ENCODE measurements at regions not wholly inside any gene's neighbourhood (a gene's known extent, or its start where the extent isn't known, plus 50 kb on each side); places are given as distances from the start of the nearest gene placed in this dataset.

DNA sequence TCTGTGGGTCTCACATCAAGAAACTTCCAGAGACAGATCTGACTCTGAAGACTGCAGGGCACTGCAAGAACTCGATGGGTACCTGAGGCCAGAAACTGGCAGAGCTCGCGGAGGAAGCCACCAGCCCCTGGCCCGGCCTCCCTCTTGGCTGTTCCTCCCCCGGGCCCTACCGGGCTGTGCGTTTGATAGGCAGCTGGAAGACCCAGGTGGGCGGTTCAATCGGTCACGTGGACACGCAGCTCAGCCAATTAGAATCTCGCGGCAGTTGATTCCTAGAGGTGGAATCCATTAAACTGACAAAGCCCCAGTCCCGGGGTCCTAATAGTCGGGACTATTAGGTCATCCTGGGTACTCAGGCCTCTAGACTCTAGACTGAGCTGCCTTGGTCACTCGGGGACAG is 139.9 kb downstream of the GPCPD1 start:
- no peaks in the 10 kb centered on the region for H3K4me1 ChIP-seq (ENCODE audit: control insufficient read depth, low read length)
- H3K9me2 ChIP-seq (replicated peaks; ENCODE audit: control insufficient read depth, low read length), result no peaks in the 10 kb centered on the region
- H3K27me3 ChIP-seq (ENCODE audit: control insufficient read depth, low read length), result no peaks in the 10 kb centered on the region
- H4K20me1 ChIP-seq (ENCODE audit: control insufficient read depth, insufficient read depth, low read depth, low read length), result no peaks in the 10 kb centered on the region
- H3K27ac ChIP-seq (ENCODE audit: low read depth, low read length), result no peak overlapping the region
- no peak for TF ChIP-seq EZH2phosphoT487 (IDR thresholded peaks at IDR 0.05; ENCODE audit: borderline replicate concordance, low read length)
- TF ChIP-seq, protein P1, sequence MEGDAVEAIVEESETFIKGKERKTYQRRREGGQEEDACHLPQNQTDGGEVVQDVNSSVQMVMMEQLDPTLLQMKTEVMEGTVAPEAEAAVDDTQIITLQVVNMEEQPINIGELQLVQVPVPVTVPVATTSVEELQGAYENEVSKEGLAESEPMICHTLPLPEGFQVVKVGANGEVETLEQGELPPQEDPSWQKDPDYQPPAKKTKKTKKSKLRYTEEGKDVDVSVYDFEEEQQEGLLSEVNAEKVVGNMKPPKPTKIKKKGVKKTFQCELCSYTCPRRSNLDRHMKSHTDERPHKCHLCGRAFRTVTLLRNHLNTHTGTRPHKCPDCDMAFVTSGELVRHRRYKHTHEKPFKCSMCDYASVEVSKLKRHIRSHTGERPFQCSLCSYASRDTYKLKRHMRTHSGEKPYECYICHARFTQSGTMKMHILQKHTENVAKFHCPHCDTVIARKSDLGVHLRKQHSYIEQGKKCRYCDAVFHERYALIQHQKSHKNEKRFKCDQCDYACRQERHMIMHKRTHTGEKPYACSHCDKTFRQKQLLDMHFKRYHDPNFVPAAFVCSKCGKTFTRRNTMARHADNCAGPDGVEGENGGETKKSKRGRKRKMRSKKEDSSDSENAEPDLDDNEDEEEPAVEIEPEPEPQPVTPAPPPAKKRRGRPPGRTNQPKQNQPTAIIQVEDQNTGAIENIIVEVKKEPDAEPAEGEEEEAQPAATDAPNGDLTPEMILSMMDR (IDR thresholded peaks at IDR 0.05; ENCODE audit: low read depth, low read length, poor library complexity, severe bottlenecking), result no peak
- no peaks in the 10 kb centered on the region for H3F3A ChIP-seq (ENCODE audit: control insufficient read depth, insufficient read depth)
- H3K4me2 ChIP-seq (ENCODE audit: low read length), result no peak overlapping the region
- H3K9me3 ChIP-seq (ENCODE audit: control insufficient read depth, insufficient read depth, low read length), result no peaks in the 10 kb centered on the region
- no peak overlapping the region for H3K4me3 ChIP-seq (ENCODE audit: low read length)
- H3K36me3 ChIP-seq (ENCODE audit: control insufficient read depth, low read length), result no peaks in the 10 kb centered on the region
- H3K79me2 ChIP-seq (ENCODE audit: control insufficient read depth, low read length), result no peaks in the 10 kb centered on the region

DNA sequence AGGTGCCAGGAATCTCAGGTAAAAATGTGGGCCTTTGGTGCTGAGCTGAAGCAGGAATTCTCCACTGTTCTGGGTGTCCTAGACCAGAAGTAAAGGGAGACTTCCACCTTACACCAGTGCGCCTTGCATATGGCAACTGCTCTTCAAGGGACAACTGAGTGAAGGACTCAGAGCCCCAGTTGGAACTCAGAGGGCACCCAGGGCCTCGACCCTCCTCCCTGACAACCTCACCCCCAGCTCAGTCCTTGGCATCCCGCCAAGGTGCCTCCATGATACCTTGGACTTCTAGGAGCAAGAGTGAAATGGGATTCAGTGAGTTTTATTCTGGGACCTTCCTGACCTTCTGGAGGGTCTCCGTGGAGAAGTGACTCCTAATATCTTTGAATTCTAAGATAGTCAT is 140.3 kb downstream of the GPCPD1 start:
- no peaks in the 10 kb centered on the region for H3K9me2 ChIP-seq (replicated peaks; ENCODE audit: control insufficient read depth, low read length)
- no peaks in the 10 kb centered on the region for H3K27me3 ChIP-seq (ENCODE audit: control insufficient read depth, low read length)
- no peaks in the 10 kb centered on the region for H3F3A ChIP-seq (ENCODE audit: control insufficient read depth, insufficient read depth)
- TF ChIP-seq, protein P1 (IDR thresholded peaks at IDR 0.05; ENCODE audit: low read depth, low read length, poor library complexity, severe bottlenecking), result no peak
- TF ChIP-seq EZH2phosphoT487 (IDR thresholded peaks at IDR 0.05; ENCODE audit: borderline replicate concordance, low read length), result no peak
- H3K36me3 ChIP-seq (ENCODE audit: control insufficient read depth, low read length), result no peaks in the 10 kb centered on the region
- H3K4me1 ChIP-seq (ENCODE audit: control insufficient read depth, low read length), result no peaks in the 10 kb centered on the region
- H3K4me2 ChIP-seq (ENCODE audit: low read length), result no peak overlapping the region
- H3K27ac ChIP-seq (ENCODE audit: low read depth, low read length), result no peak overlapping the region
- no peak overlapping the region for H3K4me3 ChIP-seq (ENCODE audit: low read length)
- H3K79me2 ChIP-seq (ENCODE audit: control insufficient read depth, low read length), result no peaks in the 10 kb centered on the region
- no peaks in the 10 kb centered on the region for H4K20me1 ChIP-seq (ENCODE audit: control insufficient read depth, insufficient read depth, low read depth, low read length)
- no peaks in the 10 kb centered on the region for H3K9me3 ChIP-seq (ENCODE audit: control insufficient read depth, insufficient read depth, low read length)

DNA sequence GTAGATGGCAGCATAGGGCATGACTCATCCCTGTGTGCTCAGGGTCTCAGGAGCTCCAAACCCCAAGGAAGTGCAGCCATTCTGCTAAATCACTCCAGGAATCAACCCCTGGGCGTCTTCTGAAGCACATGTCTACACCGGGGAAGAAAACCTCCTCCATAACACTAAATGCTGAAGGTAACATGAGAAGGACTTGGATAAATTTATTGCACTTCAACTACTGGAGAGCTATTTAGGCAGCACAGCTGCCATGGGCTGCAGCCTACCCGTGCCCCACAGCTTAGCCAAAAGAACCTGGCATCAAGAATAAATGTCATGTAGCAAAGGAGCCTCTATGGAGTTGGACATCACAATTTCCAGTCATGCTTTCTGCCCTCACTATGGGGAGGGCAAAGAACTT is 141.7 kb downstream of the GPCPD1 start:
- H3F3A ChIP-seq (ENCODE audit: control insufficient read depth, insufficient read depth), result no peaks in the 10 kb centered on the region
- H3K4me3 ChIP-seq (ENCODE audit: low read length), result no peak overlapping the region
- no peaks in the 10 kb centered on the region for H3K36me3 ChIP-seq (ENCODE audit: control insufficient read depth, low read length)
- no peaks in the 10 kb centered on the region for H3K4me1 ChIP-seq (ENCODE audit: control insufficient read depth, low read length)
- H3K4me2 ChIP-seq (ENCODE audit: low read length), result no peak overlapping the region
- H3K9me3 ChIP-seq (ENCODE audit: control insufficient read depth, insufficient read depth, low read length), result peaks cover 5% of the 10 kb centered on the region; the same call in 1 of the 2 replicates
- H3K79me2 ChIP-seq (ENCODE audit: control insufficient read depth, low read length), result no peaks in the 10 kb centered on the region
- no peak overlapping the region for H3K27ac ChIP-seq (ENCODE audit: low read depth, low read length)
- no peak for TF ChIP-seq EZH2phosphoT487 (IDR thresholded peaks at IDR 0.05; ENCODE audit: borderline replicate concordance, low read length)
- TF ChIP-seq, protein P1 (IDR thresholded peaks at IDR 0.05; ENCODE audit: low read depth, low read length, poor library complexity, severe bottlenecking), result no peak
- H3K9me2 ChIP-seq (replicated peaks; ENCODE audit: control insufficient read depth, low read length), result no peaks in the 10 kb centered on the region
- H3K27me3 ChIP-seq (ENCODE audit: control insufficient read depth, low read length), result no peaks in the 10 kb centered on the region
- H4K20me1 ChIP-seq (ENCODE audit: control insufficient read depth, insufficient read depth, low read depth, low read length), result no peaks in the 10 kb centered on the region

DNA sequence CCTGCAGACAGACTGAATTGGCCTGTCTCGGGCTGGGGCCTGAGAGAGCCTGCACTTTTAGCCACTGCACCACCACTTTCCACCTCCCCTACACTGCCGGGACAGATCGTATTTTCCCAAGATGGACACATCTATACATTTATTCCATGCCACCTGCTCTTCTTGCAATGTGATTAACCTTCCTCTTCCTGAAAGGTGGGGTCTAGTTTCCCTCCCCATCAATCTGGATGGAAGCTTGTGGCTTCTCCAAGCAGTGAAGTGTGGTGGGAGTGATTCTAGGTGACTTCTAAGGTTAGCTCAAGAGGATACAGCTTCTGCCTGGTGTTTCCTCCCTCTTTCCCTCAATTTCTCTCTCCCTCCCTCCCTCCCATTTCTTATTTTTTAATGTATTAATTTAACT is 143.7 kb downstream of the GPCPD1 start:
- Histone ChIP-seq H3K79me2 (ENCODE audit: control insufficient read depth, low read length) (no peaks in the 10 kb centered on the region), H3K9me3 (ENCODE audit: control insufficient read depth, insufficient read depth, low read length) (peaks cover 5% of the 10 kb centered on the region; the same call in 1 of the 2 replicates), H3K36me3 (ENCODE audit: control insufficient read depth, low read length) (no peaks in the 10 kb centered on the region), H4K20me1 (ENCODE audit: control insufficient read depth, insufficient read depth, low read depth, low read length) (no peaks in the 10 kb centered on the region), H3K9me2 (replicated peaks; ENCODE audit: control insufficient read depth, low read length) (no peaks in the 10 kb centered on the region), H3F3A (ENCODE audit: control insufficient read depth, insufficient read depth) (no peaks in the 10 kb centered on the region), H3K4me3 (ENCODE audit: low read length) (no peak overlapping the region), H3K4me2 (ENCODE audit: low read length) (no peak overlapping the region), H3K27ac (ENCODE audit: low read depth, low read length) (no peak overlapping the region), H3K27me3 (ENCODE audit: control insufficient read depth, low read length) (no peaks in the 10 kb centered on the region), H3K4me1 (ENCODE audit: control insufficient read depth, low read length) (no peaks in the 10 kb centered on the region)
- TF ChIP-seq EZH2phosphoT487 (IDR thresholded peaks at IDR 0.05; ENCODE audit: borderline replicate concordance, low read length), result no peak
- TF ChIP-seq, protein P1 (IDR thresholded peaks at IDR 0.05; ENCODE audit: low read depth, low read length, poor library complexity, severe bottlenecking), result no peak
